Esophagus muscularis mucosa (tissue), 4 donors: ENCODE measurements at regions not wholly inside any gene's neighbourhood (a gene's known extent, or its start where the extent isn't known, plus 50 kb on each side); places are given as distances from the start of the nearest gene placed in this dataset.

Experiments used
- EP300 ChIP-seq: sonication (generic); formaldehyde crosslinking; IDR thresholded peaks from one replicate; pipeline ENCODE4 v1.6.1; 2017; ENCODE audit warnings: antibody characterized with exemption
- POLR2A ChIP-seq: fragments of 450-650 bp; IDR thresholded peaks from one replicate; pipeline ENCODE4 v1.6.1; 2017; ENCODE audit warnings: antibody characterized with exemption, moderate library complexity, mild to moderate bottlenecking, low read depth
- POLR2AphosphoS5 ChIP-seq, 2 donors: sonication (generic); formaldehyde crosslinking; IDR thresholded peaks; one replicate each; pipeline ENCODE4 v1.6.1; 2017; ENCODE audit warnings: antibody characterized with exemption in 2 of 2
- TF ChIP-seq, protein P1 (sequence below), 3 experiments: fragments of 200-600 bp in 2 of 3; fragments of 450-650 bp in 1 of 3; sonication (generic) in 2 of 3; IDR thresholded peaks; one replicate each; pipeline ENCODE4 v1.5.1; 2017 to 2019; ENCODE audit warnings: antibody characterized with exemption in 3 of 3, mild to moderate bottlenecking in 2 of 3, moderate library complexity in 1 of 3

DNA sequence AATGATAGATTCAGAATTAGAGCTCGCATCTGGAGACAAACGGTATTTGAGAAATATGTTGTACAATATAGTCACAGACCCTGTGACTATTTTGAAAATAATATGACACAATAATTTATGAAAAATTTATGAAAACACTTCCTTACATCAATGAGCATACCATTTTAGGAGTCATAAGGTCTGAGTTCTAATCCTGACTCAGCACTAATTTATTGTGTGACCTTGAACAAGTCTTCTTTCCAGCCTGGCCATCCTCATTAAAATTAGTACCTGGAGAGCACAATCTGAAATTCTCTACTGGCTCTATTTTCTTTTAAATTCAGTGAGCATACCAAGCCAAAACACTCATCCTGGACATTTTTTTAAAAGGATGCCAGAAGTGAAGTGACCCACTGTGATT, 622.3 kb downstream of the SMARCA1 start:
- TF ChIP-seq, protein P1, sequence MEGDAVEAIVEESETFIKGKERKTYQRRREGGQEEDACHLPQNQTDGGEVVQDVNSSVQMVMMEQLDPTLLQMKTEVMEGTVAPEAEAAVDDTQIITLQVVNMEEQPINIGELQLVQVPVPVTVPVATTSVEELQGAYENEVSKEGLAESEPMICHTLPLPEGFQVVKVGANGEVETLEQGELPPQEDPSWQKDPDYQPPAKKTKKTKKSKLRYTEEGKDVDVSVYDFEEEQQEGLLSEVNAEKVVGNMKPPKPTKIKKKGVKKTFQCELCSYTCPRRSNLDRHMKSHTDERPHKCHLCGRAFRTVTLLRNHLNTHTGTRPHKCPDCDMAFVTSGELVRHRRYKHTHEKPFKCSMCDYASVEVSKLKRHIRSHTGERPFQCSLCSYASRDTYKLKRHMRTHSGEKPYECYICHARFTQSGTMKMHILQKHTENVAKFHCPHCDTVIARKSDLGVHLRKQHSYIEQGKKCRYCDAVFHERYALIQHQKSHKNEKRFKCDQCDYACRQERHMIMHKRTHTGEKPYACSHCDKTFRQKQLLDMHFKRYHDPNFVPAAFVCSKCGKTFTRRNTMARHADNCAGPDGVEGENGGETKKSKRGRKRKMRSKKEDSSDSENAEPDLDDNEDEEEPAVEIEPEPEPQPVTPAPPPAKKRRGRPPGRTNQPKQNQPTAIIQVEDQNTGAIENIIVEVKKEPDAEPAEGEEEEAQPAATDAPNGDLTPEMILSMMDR (IDR thresholded peaks at IDR 0.05), result no peak
- TF ChIP-seq POLR2AphosphoS5 (IDR thresholded peaks at IDR 0.05), result no peak
- TF ChIP-seq POLR2A, result no peak
- no peak for TF ChIP-seq EP300
